HEK293 (cell line): ENCODE measurements at regions not wholly inside any gene's neighbourhood (a gene's known extent, or its start where the extent isn't known, plus 50 kb on each side); places are given as distances from the start of the nearest gene placed in this dataset.
A peak's percentile ranks its signal among the peaks of the same experiment; 100 is the strongest.

Experiments
- CTCF ChIA-PET: fragments of 350-600 bp; formaldehyde crosslinking; extraction: SDS; loops from one replicate; lab custom pipeline; 2021; ENCODE audit warnings: antibody characterized with exemption; lab: Yijun Ruan, JAX
- POLR2A ChIA-PET: fragments of 300-600 bp; formaldehyde crosslinking; extraction: SDS; loops from one replicate; lab custom pipeline; 2020; ENCODE audit warnings: antibody characterized with exemption, inconsistent platforms; lab: Yijun Ruan, JAX
- H3K27ac ChIP-seq: fragments of 200-500 bp; sonication (Bioruptor generic); 2 replicates; pipeline ENCODE4 v1.5.1; 2014; ENCODE audit warnings: low read depth, low read length, control low read depth, inconsistent platforms; ENCODE audit errors: extremely low read depth
- H3K36me3 ChIP-seq, 2 experiments: fragments of 200-500 bp in 1 of 2; sonication (Bioruptor generic) in 1 of 2; 1 replicate in 1 of 2; 2 replicates in 1 of 2; pipeline ENCODE4 v1.5.1; 2014 to 2017; ENCODE audit warnings: inconsistent platforms in 2 of 2, low read length in 2 of 2; ENCODE audit not compliant: control insufficient read depth in 2 of 2, insufficient read depth in 1 of 2
- H3K4me1 ChIP-seq: fragments of 200-500 bp; sonication (Bioruptor generic); 2 replicates; pipeline ENCODE4 v1.5.1; 2014; ENCODE audit warnings: mild to moderate bottlenecking, low read length, inconsistent platforms; ENCODE audit not compliant: control insufficient read depth, insufficient read depth
- H3K4me3 ChIP-seq: 2 replicates; pipeline ENCODE4 v1.5.1; 2011; ENCODE audit warnings: low read depth, mild to moderate bottlenecking, control low read depth, low read length, moderate library complexity
- H3K9me3 ChIP-seq: fragments of 200-500 bp; sonication (Bioruptor generic); 2 replicates; pipeline ENCODE4 v1.5.1; 2014; ENCODE audit warnings: low read depth, low read length, inconsistent platforms; ENCODE audit not compliant: control insufficient read depth, insufficient read depth
- KLF7 ChIP-seq: fragments of 450-650 bp; formaldehyde crosslinking; IDR thresholded peaks from 2 replicates; pipeline ENCODE4 v1.5.1; 2016; ENCODE audit warnings: missing biosample characterization, missing genetic modification characterization, borderline replicate concordance
- OVOL3 ChIP-seq: fragments of 450-650 bp; formaldehyde crosslinking; IDR thresholded peaks from 2 replicates; pipeline ENCODE4 v1.5.1; 2016; ENCODE audit warnings: missing biosample characterization, missing genetic modification characterization
- PRDM1 ChIP-seq: fragments of 450-650 bp; formaldehyde crosslinking; IDR thresholded peaks from 2 replicates; pipeline ENCODE4; 2016; ENCODE audit warnings: missing biosample characterization, missing genetic modification characterization
- SP2 ChIP-seq: fragments of 450-650 bp; formaldehyde crosslinking; IDR thresholded peaks from 2 replicates; pipeline ENCODE4 v1.5.1; 2016; ENCODE audit warnings: missing biosample characterization, missing genetic modification characterization
- SP7 ChIP-seq: fragments of 450-650 bp; formaldehyde crosslinking; IDR thresholded peaks from 2 replicates; pipeline ENCODE4 v1.5.1; 2016; ENCODE audit warnings: missing biosample characterization, missing genetic modification characterization
- TCF7L2 ChIP-seq: IDR thresholded peaks from 2 replicates; pipeline ENCODE4 v1.6.1; 2011; ENCODE audit warnings: low read depth, mild to moderate bottlenecking, inconsistent platforms, low read length, moderate library complexity, borderline replicate concordance
- ZBTB11 ChIP-seq: fragments of 450-650 bp; formaldehyde crosslinking; conservative IDR thresholded peaks from 2 replicates; pipeline ENCODE4 v1.5.1; 2016; ENCODE audit warnings: low read depth, missing biosample characterization, missing genetic modification characterization
- ZBTB17 ChIP-seq: fragments of 450-650 bp; formaldehyde crosslinking; IDR thresholded peaks from 2 replicates; pipeline ENCODE4 v1.5.1; 2016; ENCODE audit warnings: missing biosample characterization, missing genetic modification characterization
- ZBTB49 ChIP-seq: fragments of 450-650 bp; formaldehyde crosslinking; IDR thresholded peaks from 2 replicates; pipeline ENCODE4 v1.5.1; 2016; ENCODE audit warnings: missing biosample characterization, missing genetic modification characterization, low read depth
- ZEB2 ChIP-seq: fragments of 450-650 bp; formaldehyde crosslinking; IDR thresholded peaks from 2 replicates; pipeline ENCODE4 v1.5.1; 2016; ENCODE audit warnings: missing biosample characterization, missing genetic modification characterization
- ZNF248 ChIP-seq: fragments of 450-650 bp; formaldehyde crosslinking; IDR thresholded peaks from 2 replicates; pipeline ENCODE4 v1.5.1; 2017; ENCODE audit warnings: missing biosample characterization, missing genetic modification characterization
- ZNF302 ChIP-seq: fragments of 450-650 bp; formaldehyde crosslinking; IDR thresholded peaks from 2 replicates; pipeline ENCODE4 v1.5.1; 2016; ENCODE audit warnings: missing biosample characterization, missing genetic modification characterization, low read depth
- ZNF366 ChIP-seq: fragments of 450-650 bp; formaldehyde crosslinking; conservative IDR thresholded peaks from 2 replicates; pipeline ENCODE4 v1.5.1; 2016; ENCODE audit warnings: missing biosample characterization, missing genetic modification characterization
- ZNF398 ChIP-seq: fragments of 450-650 bp; formaldehyde crosslinking; IDR thresholded peaks from 2 replicates; pipeline ENCODE4 v1.5.1; 2017; ENCODE audit warnings: missing biosample characterization, missing genetic modification characterization
- ZNF571 ChIP-seq: fragments of 450-650 bp; formaldehyde crosslinking; IDR thresholded peaks from 2 replicates; pipeline ENCODE4 v1.5.0; 2017; ENCODE audit warnings: missing biosample characterization, missing genetic modification characterization
- ZNF623 ChIP-seq: fragments of 450-650 bp; formaldehyde crosslinking; IDR thresholded peaks from 2 replicates; pipeline ENCODE4 v1.5.1; 2016; ENCODE audit warnings: missing biosample characterization, missing genetic modification characterization
- ZNF645 ChIP-seq: fragments of 450-650 bp; formaldehyde crosslinking; IDR thresholded peaks from 2 replicates; pipeline ENCODE4; 2016; ENCODE audit warnings: missing biosample characterization, missing genetic modification characterization
- ZNF704 ChIP-seq: fragments of 450-650 bp; formaldehyde crosslinking; IDR thresholded peaks from 2 replicates; pipeline ENCODE4 v1.5.1; 2016; ENCODE audit warnings: missing biosample characterization, missing genetic modification characterization

- H3K36me3 ChIP-seq: no peaks in the 10 kb centered on the region
- ChIA-PET POLR2A (no interaction called here), CTCF (interaction anchor here (0.6 to 1.2 kb wide), 3 partner anchors 13 to 771 kb away, joined by 3 to 4 read pairs (median 4); no protein-coding TSS in a partner anchor)
Measured at GRCh38 chr4:153122855-153123254, 81.4 kb upstream of the TRIM2 start.

GRCh38 chr4:153126137-153126536, 78.1 kb upstream of the TRIM2 start:
- Histone ChIP-seq H3K4me1 (no peaks in the 10 kb centered on the region; the same call in 1 of the 2 replicates), H3K4me3 (no peak overlapping the region), H3K27ac (no peak overlapping the region), H3K36me3 (no peaks in the 10 kb centered on the region), H3K9me3 (no peaks in the 10 kb centered on the region)
- ChIA-PET POLR2A (interaction anchor here (0.6 kb wide), 1 partner anchor 526 kb away, joined by 5 read pairs; no protein-coding TSS in a partner anchor), CTCF (interaction anchor here (0.6 to 5.8 kb wide), 9 partner anchors 11 to 284 kb away, joined by 3 to 101 read pairs (median 3); no protein-coding TSS in a partner anchor)
- no peak for TF ChIP-seq KLF7 (tag by site-specific recombination)
- TF ChIP-seq ZNF398 (tag by site-specific recombination): no peak
- TF ChIP-seq ZNF623 (tag by site-specific recombination): no peak
- TF ChIP-seq ZNF704 (tag by site-specific recombination): no peak
- no peak for TF ChIP-seq ZNF302
- no peak for TF ChIP-seq ZNF571 (tag by site-specific recombination)
- TF ChIP-seq ZNF248 (tag by site-specific recombination): no peak
- no peak for TF ChIP-seq TCF7L2
- TF ChIP-seq ZBTB17 (tag by site-specific recombination): no peak

More at GRCh38 chr4:153122855-153123254, 81.4 kb upstream of the TRIM2 start:
- no peaks in the 10 kb centered on the region; the same call in 1 of the 2 replicates for H3K4me1 ChIP-seq
- no peak overlapping the region for H3K4me3 ChIP-seq
- no peaks in the 10 kb centered on the region for H3K9me3 ChIP-seq
- no peak overlapping the region for H3K27ac ChIP-seq
- TF ChIP-seq OVOL3 (tag by site-specific recombination): no peak
- no peak for TF ChIP-seq SP7 (tag by site-specific recombination)
- TF ChIP-seq ZEB2 (tag by site-specific recombination): no peak
- no peak for TF ChIP-seq PRDM1 (tag by site-specific recombination)

- POLR2A ChIA-PET: interaction anchor here (1.0 kb wide), 1 partner anchor 44 kb away, joined by 5 read pairs; no protein-coding TSS in a partner anchor
- CTCF ChIA-PET: interaction anchor here (0.6 to 5.8 kb wide), 39 partner anchors 9 to 1349 kb away, joined by 3 to 101 read pairs (median 4); no protein-coding TSS in a partner anchor
- TF ChIP-seq ZBTB17 (tag by site-specific recombination) (0 out of 2 replicates have a peak, but pooled peaks have one; percentile 17), ZNF645 (tag by site-specific recombination) (no peak), ZBTB11 (tag by site-specific recombination) (no peak), SP2 (tag by site-specific recombination) (no peak), ZBTB49 (tag by site-specific recombination) (no peak), ZNF366 (tag by site-specific recombination) (no peak)
Measured at GRCh38 chr4:153127760-153128494, 76.3 kb upstream of the TRIM2 start.

More at GRCh38 chr4:153127760-153128494, 76.3 kb upstream of the TRIM2 start:
- Histone ChIP-seq H3K4me3 (no peak overlapping the region), H3K4me1 (no peaks in the 10 kb centered on the region), H3K27ac (no peak overlapping the region), H3K9me3 (no peaks in the 10 kb centered on the region), H3K36me3 (no peaks in the 10 kb centered on the region)
